Activated T-cell treated with anti-CD3 and anti-CD28 coated beads, Interleukin-2, amount 50 U/mL, for 72 hours (primary cell): ENCODE measurements at regions not wholly inside any gene's neighbourhood (a gene's known extent, or its start where the extent isn't known, plus 50 kb on each side); places are given as distances from the start of the nearest gene placed in this dataset.
"Not testable (repeated sequence)": the region's sequence is repeated elsewhere in the genome, so short reads cannot be mapped to it uniquely, and the experiment has no call there.

Experiments
- ATAC-seq, 2 donors: fragments of 150-1000 bp; cut with Tn5 transposase; replicated peaks in 1 of 2; 2 replicates each; pipeline ENCODE4 v1.10.0; 2021; ENCODE audit warnings: moderate library complexity in 2 of 2, mild to moderate bottlenecking in 1 of 2
- DNase-seq, 2 donors: peaks; one replicate each; pipeline ENCODE4 v3.0.0; 2021 to 2022; ENCODE audit warnings: mixed read lengths in 1 of 2
- H3K27ac Mint-ChIP-seq: one replicate; pipeline ENCODE4 v1.8.0; 2022; ENCODE audit warnings: mild to moderate bottlenecking, moderate library complexity, mixed read lengths
- H3K27me3 Mint-ChIP-seq: one replicate; pipeline ENCODE4 v1.8.0; 2022; ENCODE audit warnings: low read depth, mixed read lengths
- H3K36me3 Mint-ChIP-seq, 2 donors: one replicate each; pipeline ENCODE4 v1.8.0; 2022; ENCODE audit warnings: mixed read lengths in 2 of 2, mild to moderate bottlenecking in 1 of 2; ENCODE audit not compliant: insufficient read depth in 2 of 2
- H3K4me1 Mint-ChIP-seq: one replicate; pipeline ENCODE4 v1.8.0; 2022; ENCODE audit warnings: low read depth, mixed read lengths
- H3K4me3 Mint-ChIP-seq, 2 donors: one replicate each; pipeline ENCODE4 v1.8.0; 2022; ENCODE audit warnings: mild to moderate bottlenecking in 2 of 2, mixed read lengths in 2 of 2, moderate library complexity in 2 of 2
- H3K9me3 Mint-ChIP-seq, 2 donors: one replicate each; pipeline ENCODE4 v1.8.0; 2022; ENCODE audit warnings: mixed read lengths in 2 of 2

GRCh38 chr1:149314921-149315320, 159.9 kb upstream of the NBPF19 start:
- not testable (repeated sequence) for H3K27ac Mint-ChIP-seq, H3K4me1 Mint-ChIP-seq, H3K9me3 Mint-ChIP-seq, H3K4me3 Mint-ChIP-seq, ATAC-seq, H3K36me3 Mint-ChIP-seq, H3K27me3 Mint-ChIP-seq, DNase-seq

- H3K4me3 Mint-ChIP-seq, DNase-seq, H3K27ac Mint-ChIP-seq, H3K27me3 Mint-ChIP-seq, H3K9me3 Mint-ChIP-seq, H3K36me3 Mint-ChIP-seq, H3K4me1 Mint-ChIP-seq: not testable (repeated sequence)
- ATAC-seq: peak; percentile 25 to 38
These were observed 153.7 kb upstream of the NBPF19 start for GRCh38 chr1:149320971-149321731.

DNA sequence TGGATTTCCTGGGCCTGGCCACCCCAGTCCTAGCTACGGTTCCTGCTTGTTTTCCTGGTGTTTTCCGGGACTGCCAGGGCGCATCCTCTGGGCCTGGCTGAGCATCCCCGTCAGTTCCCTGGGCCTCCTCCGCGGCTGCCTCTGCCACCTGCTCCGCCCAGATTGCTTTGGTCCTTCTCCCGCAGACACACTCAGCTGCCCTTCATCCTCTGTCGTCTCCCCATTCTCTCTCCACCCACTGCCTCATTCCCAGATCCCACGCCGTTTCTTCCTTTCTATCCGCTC, 153.2 kb upstream of the NBPF19 start:
- H3K36me3 Mint-ChIP-seq, ATAC-seq, H3K4me3 Mint-ChIP-seq, H3K27ac Mint-ChIP-seq, H3K9me3 Mint-ChIP-seq, H3K4me1 Mint-ChIP-seq, H3K27me3 Mint-ChIP-seq, DNase-seq: not testable (repeated sequence)

DNA sequence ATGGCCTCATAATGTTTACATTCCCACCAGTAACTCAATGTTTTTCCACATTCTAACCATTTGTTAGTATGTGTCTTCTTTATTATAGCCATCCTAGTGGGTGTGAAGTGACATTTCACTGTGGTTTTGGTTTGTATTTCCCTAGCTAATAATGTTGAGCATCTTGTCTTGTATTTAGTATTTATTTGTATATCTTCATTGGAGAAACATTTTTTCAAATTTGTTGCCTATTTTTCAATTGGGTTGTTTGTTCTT, 144.8 kb upstream of the NBPF19 start:
- H3K4me3 Mint-ChIP-seq, H3K36me3 Mint-ChIP-seq, H3K27me3 Mint-ChIP-seq, H3K27ac Mint-ChIP-seq, ATAC-seq, H3K9me3 Mint-ChIP-seq, DNase-seq, H3K4me1 Mint-ChIP-seq: not testable (repeated sequence)

DNA sequence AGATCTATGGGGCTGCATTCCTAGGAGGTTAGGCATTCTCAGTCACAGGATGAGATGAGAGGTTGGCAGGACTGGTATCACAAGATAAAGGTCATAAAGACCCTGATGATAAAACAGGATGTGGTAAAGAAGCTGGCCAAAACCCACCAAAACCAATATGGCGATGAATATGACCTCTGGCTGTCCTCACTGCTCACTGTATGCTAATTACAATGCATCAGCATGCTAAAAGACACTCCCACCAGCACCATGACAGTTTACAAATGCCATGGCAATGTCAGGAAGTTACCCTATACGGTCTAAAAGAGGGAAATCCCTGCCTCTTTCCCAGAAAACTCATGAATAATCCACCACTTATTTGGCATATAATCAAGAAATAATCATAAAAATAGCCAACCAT, 138.8 kb upstream of the NBPF19 start:
- not testable (repeated sequence) for H3K27ac Mint-ChIP-seq, H3K27me3 Mint-ChIP-seq, H3K4me1 Mint-ChIP-seq, H3K9me3 Mint-ChIP-seq, DNase-seq, H3K36me3 Mint-ChIP-seq, H3K4me3 Mint-ChIP-seq
- peak; percentile 32 to 57 for ATAC-seq

DNA sequence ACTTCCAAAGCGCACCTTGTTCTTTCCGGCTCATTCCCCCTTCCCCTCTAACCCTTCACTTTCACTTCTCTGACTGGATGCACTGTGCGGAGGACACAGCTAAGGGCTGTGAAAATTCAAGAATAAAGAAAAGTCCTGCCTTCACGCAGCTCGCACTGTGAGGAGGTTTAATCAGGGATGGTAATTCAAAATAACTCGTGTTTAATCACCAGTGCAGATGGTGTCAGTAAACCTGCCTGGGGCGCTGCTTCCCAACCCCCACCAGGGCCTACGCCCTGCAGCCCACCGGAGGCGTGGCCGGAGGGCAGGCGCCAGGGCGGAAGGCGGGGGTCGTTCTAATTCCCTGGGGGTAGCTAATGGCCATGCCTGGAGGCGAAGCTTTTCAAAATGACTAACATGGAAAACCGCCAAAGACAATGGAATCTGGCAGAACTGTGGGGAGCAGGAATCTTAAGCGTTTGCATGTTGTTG, 136.6 kb upstream of the NBPF19 start:
- H3K4me1 Mint-ChIP-seq, H3K27ac Mint-ChIP-seq, H3K36me3 Mint-ChIP-seq, H3K9me3 Mint-ChIP-seq, DNase-seq, ATAC-seq, H3K27me3 Mint-ChIP-seq, H3K4me3 Mint-ChIP-seq: not testable (repeated sequence)

DNA sequence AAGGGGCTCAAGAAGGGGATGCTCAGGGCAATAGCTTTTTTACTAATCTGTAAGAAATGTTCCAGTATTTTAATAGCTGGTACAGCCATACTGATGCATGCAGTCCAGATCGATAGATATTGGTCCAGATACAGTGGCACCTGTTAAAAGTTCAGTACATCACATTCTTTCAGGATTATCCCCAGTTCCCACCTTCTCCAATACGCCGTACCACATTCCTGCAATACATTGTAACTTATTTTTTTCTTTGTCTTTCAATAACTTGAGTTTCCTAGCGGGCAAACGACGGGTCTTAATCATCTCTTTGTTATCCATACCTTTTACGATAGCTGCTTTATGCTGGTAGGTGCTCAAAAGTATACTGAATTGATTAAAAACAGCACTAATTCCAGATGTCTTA, 136.1 kb upstream of the NBPF19 start:
- H3K27me3 Mint-ChIP-seq, H3K4me1 Mint-ChIP-seq, ATAC-seq, H3K36me3 Mint-ChIP-seq, H3K9me3 Mint-ChIP-seq, H3K27ac Mint-ChIP-seq, DNase-seq, H3K4me3 Mint-ChIP-seq: not testable (repeated sequence)

GRCh38 chr1:149349448-149349847, 125.4 kb upstream of the NBPF19 start:
- not testable (repeated sequence) for H3K9me3 Mint-ChIP-seq, H3K4me1 Mint-ChIP-seq, H3K27me3 Mint-ChIP-seq, H3K27ac Mint-ChIP-seq, H3K4me3 Mint-ChIP-seq, ATAC-seq, DNase-seq, H3K36me3 Mint-ChIP-seq

GRCh38 chr1:149352205-149352604, 122.6 kb upstream of the NBPF19 start:
- H3K27ac Mint-ChIP-seq, ATAC-seq, H3K9me3 Mint-ChIP-seq, H3K36me3 Mint-ChIP-seq, H3K4me1 Mint-ChIP-seq, H3K27me3 Mint-ChIP-seq, H3K4me3 Mint-ChIP-seq, DNase-seq: not testable (repeated sequence)

DNA sequence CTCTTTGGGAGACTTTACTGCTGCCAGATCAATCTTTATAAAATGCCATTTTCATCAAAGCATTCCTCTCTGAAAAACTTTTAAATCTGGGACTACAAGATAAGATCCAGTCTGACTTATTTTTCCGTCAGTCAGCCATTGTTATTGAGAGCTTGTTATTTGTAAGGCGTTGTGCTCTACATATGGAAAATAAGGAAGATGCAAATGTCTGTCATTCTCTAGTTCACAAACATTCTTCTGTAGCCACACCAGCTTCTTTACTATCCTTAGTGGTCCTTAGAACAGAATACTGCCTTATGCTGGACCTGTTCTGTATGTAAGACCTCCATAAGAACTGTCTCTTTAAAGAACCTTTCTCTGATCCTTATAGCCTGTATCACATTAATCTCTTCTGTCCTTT, 120.3 kb upstream of the NBPF19 start:
- H3K27me3 Mint-ChIP-seq, DNase-seq, H3K36me3 Mint-ChIP-seq, H3K4me1 Mint-ChIP-seq, ATAC-seq, H3K27ac Mint-ChIP-seq, H3K4me3 Mint-ChIP-seq, H3K9me3 Mint-ChIP-seq: not testable (repeated sequence)

DNA sequence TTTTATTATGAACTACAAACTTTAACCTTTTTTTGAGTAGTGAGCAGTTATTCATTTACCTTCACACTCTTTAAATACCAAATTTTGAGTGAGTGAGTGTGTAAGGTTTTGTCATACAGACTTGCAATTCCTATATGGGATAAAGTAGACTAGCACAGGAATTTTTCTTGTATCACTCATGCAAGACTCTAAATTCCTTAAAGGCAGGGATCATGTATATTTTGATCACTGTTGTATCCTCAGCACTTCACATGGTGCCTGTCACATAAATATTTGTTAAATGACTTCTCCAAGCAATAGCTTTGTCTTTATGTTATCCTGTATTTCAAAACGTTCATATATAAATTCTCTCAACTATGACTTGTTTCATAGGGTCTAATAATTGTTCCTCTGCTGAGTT, 119.1 kb upstream of the NBPF19 start:
- not testable (repeated sequence) for H3K36me3 Mint-ChIP-seq, ATAC-seq, H3K27ac Mint-ChIP-seq, H3K27me3 Mint-ChIP-seq, H3K4me1 Mint-ChIP-seq, H3K9me3 Mint-ChIP-seq, DNase-seq, H3K4me3 Mint-ChIP-seq

GRCh38 chr1:149356152-149356551, 118.7 kb upstream of the NBPF19 start:
- not testable (repeated sequence) for H3K27me3 Mint-ChIP-seq, H3K27ac Mint-ChIP-seq, H3K9me3 Mint-ChIP-seq, H3K36me3 Mint-ChIP-seq, DNase-seq, ATAC-seq, H3K4me1 Mint-ChIP-seq, H3K4me3 Mint-ChIP-seq

GRCh38 chr1:149360351-149360750, 114.5 kb upstream of the NBPF19 start:
- ATAC-seq, H3K4me3 Mint-ChIP-seq, H3K36me3 Mint-ChIP-seq, H3K27me3 Mint-ChIP-seq, H3K27ac Mint-ChIP-seq, H3K9me3 Mint-ChIP-seq, DNase-seq, H3K4me1 Mint-ChIP-seq: not testable (repeated sequence)

DNA sequence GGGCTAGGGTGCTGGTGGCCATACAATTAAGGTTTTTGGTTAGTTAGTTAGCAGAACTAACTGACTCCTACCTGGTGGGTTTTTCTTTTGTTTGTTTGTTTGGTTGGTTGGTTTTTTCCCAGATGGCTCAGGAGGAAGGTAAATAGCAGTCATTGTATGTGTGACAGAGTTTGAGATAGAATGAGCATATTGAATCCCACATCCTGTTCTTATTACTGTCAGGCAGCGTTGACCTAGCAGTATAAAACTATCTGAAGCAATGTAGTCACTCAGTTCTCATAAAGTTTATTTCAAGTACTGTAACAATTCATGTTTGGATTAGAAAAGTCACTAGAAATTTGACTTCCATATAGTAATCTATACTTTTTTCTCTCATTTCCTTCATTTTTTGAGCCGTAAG, 113.5 kb upstream of the NBPF19 start:
- peak in 1 of 2 donors; percentile 53 for ATAC-seq
- H3K4me1 Mint-ChIP-seq, H3K27me3 Mint-ChIP-seq, DNase-seq, H3K9me3 Mint-ChIP-seq, H3K27ac Mint-ChIP-seq, H3K36me3 Mint-ChIP-seq, H3K4me3 Mint-ChIP-seq: not testable (repeated sequence)
